ENCODE measurements at regions not wholly inside any gene's neighbourhood (a gene's known extent, or its start where the extent isn't known, plus 50 kb on each side); places are given as distances from the start of the nearest gene placed in this dataset.
A peak's percentile ranks its signal among the peaks of the same experiment; 100 is the strongest.

GRCh38 chr3:48086705-48087104, 70.5 kb upstream of the MAP4 start:
- Mint-ChIP-seq H3K4me3 (ENCODE audit: unreplicated experiment) (peak overlapping the region; percentile 96), H3K36me3 (ENCODE audit: unreplicated experiment) (peaks cover 4% of the 10 kb centered on the region), H3K27me3 (ENCODE audit: unreplicated experiment) (no peaks in the 10 kb centered on the region), H3K9me3 (ENCODE audit: unreplicated experiment) (no peaks in the 10 kb centered on the region), H3K4me1 (ENCODE audit: unreplicated experiment) (peaks cover 43% of the 10 kb centered on the region), H3K27ac (ENCODE audit: unreplicated experiment) (peak overlapping the region; percentile 98)
- TF ChIP-seq, protein P1, sequence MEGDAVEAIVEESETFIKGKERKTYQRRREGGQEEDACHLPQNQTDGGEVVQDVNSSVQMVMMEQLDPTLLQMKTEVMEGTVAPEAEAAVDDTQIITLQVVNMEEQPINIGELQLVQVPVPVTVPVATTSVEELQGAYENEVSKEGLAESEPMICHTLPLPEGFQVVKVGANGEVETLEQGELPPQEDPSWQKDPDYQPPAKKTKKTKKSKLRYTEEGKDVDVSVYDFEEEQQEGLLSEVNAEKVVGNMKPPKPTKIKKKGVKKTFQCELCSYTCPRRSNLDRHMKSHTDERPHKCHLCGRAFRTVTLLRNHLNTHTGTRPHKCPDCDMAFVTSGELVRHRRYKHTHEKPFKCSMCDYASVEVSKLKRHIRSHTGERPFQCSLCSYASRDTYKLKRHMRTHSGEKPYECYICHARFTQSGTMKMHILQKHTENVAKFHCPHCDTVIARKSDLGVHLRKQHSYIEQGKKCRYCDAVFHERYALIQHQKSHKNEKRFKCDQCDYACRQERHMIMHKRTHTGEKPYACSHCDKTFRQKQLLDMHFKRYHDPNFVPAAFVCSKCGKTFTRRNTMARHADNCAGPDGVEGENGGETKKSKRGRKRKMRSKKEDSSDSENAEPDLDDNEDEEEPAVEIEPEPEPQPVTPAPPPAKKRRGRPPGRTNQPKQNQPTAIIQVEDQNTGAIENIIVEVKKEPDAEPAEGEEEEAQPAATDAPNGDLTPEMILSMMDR (IDR thresholded peaks at IDR 0.05): no peak
- DNase-seq (ENCODE audit: extremely low spot score, unreplicated experiment): no peak

GRCh38 chr3:48084929-48085328, 68.7 kb upstream of the MAP4 start:
- H3K4me1 Mint-ChIP-seq (ENCODE audit: unreplicated experiment): peaks cover 42% of the 10 kb centered on the region
- H3K4me3 Mint-ChIP-seq (ENCODE audit: unreplicated experiment): no peak overlapping the region
- no peak for DNase-seq (ENCODE audit: extremely low spot score, unreplicated experiment)
- TF ChIP-seq, protein P1 (IDR thresholded peaks at IDR 0.05): no peak
- no peaks in the 10 kb centered on the region for H3K27me3 Mint-ChIP-seq (ENCODE audit: unreplicated experiment)
- no peaks in the 10 kb centered on the region for H3K9me3 Mint-ChIP-seq (ENCODE audit: unreplicated experiment)
- peak overlapping the region; percentile 57 for H3K27ac Mint-ChIP-seq (ENCODE audit: unreplicated experiment)
- H3K36me3 Mint-ChIP-seq (ENCODE audit: unreplicated experiment): peaks cover 4% of the 10 kb centered on the region

DNA sequence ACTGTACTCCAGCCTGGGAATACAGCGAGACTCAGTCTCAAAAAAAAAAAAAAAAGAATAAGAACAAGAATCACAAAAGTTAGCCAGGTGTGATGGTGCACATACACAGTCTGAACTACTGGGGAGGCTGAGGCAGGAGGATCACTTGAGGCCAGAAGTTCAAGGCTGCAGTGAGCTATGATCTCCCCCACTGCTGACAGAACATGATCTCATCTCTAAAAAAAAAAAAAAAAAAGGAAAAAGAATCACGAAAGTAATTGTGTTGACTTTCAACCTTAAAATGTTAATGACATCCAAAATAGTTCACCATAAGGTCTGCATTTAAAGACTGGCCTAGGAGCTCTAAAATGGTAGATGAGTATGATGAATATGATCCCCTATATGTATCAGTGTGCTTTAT, 68.0 kb upstream of the MAP4 start:
- H3K9me3 Mint-ChIP-seq (ENCODE audit: unreplicated experiment): no peaks in the 10 kb centered on the region
- no peak overlapping the region for H3K4me3 Mint-ChIP-seq (ENCODE audit: unreplicated experiment)
- no peak for DNase-seq (ENCODE audit: extremely low spot score, unreplicated experiment)
- H3K27ac Mint-ChIP-seq (ENCODE audit: unreplicated experiment): peak overlapping the region; percentile 57
- no peaks in the 10 kb centered on the region for H3K27me3 Mint-ChIP-seq (ENCODE audit: unreplicated experiment)
- TF ChIP-seq, protein P1 (IDR thresholded peaks at IDR 0.05): no peak
- H3K4me1 Mint-ChIP-seq (ENCODE audit: unreplicated experiment): peaks cover 34% of the 10 kb centered on the region
- peaks cover 4% of the 10 kb centered on the region for H3K36me3 Mint-ChIP-seq (ENCODE audit: unreplicated experiment)

GRCh38 chr3:48082580-48083184, 66.5 kb upstream of the MAP4 start:
- TF ChIP-seq, protein P1 (IDR thresholded peaks at IDR 0.05): no peak
- Mint-ChIP-seq H3K4me3 (ENCODE audit: unreplicated experiment) (no peak overlapping the region), H3K36me3 (ENCODE audit: unreplicated experiment) (peaks cover 4% of the 10 kb centered on the region), H3K27me3 (ENCODE audit: unreplicated experiment) (no peaks in the 10 kb centered on the region), H3K4me1 (ENCODE audit: unreplicated experiment) (peaks cover 41% of the 10 kb centered on the region), H3K9me3 (ENCODE audit: unreplicated experiment) (no peaks in the 10 kb centered on the region), H3K27ac (ENCODE audit: unreplicated experiment) (no peak overlapping the region)
- DNase-seq (ENCODE audit: extremely low spot score, unreplicated experiment): no peak

DNA sequence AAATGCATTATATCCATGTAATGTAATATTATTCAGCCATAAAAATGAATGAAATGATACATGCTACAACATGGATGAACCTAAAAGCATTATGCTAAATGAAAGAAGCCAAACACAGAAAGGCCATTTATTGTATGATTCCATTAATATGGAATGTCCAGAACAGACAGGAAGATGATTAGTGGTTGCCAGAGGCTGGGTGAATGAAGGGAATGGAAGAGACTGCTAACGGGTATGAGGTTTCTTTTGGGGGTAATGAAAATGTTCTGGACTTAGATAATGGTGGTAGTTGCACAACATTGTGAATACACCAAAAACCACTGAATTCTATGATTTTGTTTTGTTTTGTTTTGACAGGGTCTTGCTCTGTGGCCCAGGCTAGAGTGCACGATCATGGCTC, 61.6 kb upstream of the MAP4 start:
- no peaks in the 10 kb centered on the region for H3K36me3 Mint-ChIP-seq (ENCODE audit: unreplicated experiment)
- TF ChIP-seq, protein P1 (IDR thresholded peaks at IDR 0.05): no peak
- H3K27ac Mint-ChIP-seq (ENCODE audit: unreplicated experiment): peak overlapping the region; percentile 20
- H3K4me1 Mint-ChIP-seq (ENCODE audit: unreplicated experiment): peaks cover 22% of the 10 kb centered on the region
- no peak overlapping the region for H3K4me3 Mint-ChIP-seq (ENCODE audit: unreplicated experiment)
- DNase-seq (ENCODE audit: extremely low spot score, unreplicated experiment): no peak
- no peaks in the 10 kb centered on the region for H3K9me3 Mint-ChIP-seq (ENCODE audit: unreplicated experiment)
- no peaks in the 10 kb centered on the region for H3K27me3 Mint-ChIP-seq (ENCODE audit: unreplicated experiment)
